ENCODE measurements at regions not wholly inside any gene's neighbourhood (a gene's known extent, or its start where the extent isn't known, plus 50 kb on each side); places are given as distances from the start of the nearest gene placed in this dataset.
"Not testable (repeated sequence)": the region's sequence is repeated elsewhere in the genome, so short reads cannot be mapped to it uniquely, and the experiment has no call there.

- peak; percentile 64 for DNase-seq
These were observed 806.8 kb downstream of the PLCL1 start for GRCh38 chr2:198611201-198611600.

- no peak for DNase-seq
These were observed 800.2 kb downstream of the PLCL1 start for GRCh38 chr2:198604599-198604998.

GRCh38 chr2:198602986-198603385, 798.6 kb downstream of the PLCL1 start:
- not testable (repeated sequence) for DNase-seq

GRCh38 chr2:198597648-198598047, 793.3 kb downstream of the PLCL1 start:
- DNase-seq: no peak

GRCh38 chr2:198596985-198597384, 792.6 kb downstream of the PLCL1 start:
- no peak for DNase-seq

DNA sequence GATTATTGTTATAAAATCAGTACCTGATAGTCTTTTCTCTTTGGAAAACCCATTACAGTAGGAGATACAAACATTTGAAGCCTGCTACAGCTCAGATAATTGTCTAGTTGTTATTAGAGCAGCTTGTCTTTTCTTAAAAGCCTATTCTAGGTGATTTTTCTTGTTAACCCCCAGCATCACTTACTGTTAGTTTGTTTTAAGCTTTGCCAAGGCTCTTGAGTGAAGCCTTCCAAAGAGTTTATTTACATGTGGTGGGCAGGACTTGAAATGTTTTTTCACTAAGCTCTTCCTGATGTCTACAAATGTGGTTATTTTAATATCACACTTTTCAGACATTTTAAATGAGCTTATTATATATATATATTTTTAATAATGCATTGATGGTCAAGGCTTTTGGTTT, 791.3 kb downstream of the PLCL1 start:
- DNase-seq: no peak

GRCh38 chr2:198591586-198591985, 787.2 kb downstream of the PLCL1 start:
- DNase-seq: no peak

GRCh38 chr2:198587741-198588140, 783.3 kb downstream of the PLCL1 start:
- no peak for DNase-seq

- DNase-seq: no peak
These were observed 782.8 kb downstream of the PLCL1 start for GRCh38 chr2:198587240-198587639.

DNA sequence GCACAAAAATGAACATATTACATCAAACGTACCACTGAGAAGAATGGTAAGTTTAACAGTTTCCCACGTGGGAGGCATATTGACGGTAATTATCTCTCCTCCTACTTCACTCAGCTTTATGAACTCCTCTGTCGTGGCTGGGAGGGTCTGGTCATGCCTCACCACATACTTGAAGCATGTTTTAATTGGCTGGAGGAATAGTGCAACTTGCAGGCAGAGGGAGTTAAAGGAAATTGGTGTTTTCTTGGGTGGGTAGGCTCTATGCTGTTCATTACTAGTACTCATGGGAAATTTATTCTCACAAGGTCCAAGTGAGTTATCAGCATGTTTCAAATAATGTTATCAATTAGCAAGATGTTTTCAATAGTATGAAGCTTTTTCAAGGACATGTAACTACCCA, 767.0 kb downstream of the PLCL1 start:
- no peak for DNase-seq

DNA sequence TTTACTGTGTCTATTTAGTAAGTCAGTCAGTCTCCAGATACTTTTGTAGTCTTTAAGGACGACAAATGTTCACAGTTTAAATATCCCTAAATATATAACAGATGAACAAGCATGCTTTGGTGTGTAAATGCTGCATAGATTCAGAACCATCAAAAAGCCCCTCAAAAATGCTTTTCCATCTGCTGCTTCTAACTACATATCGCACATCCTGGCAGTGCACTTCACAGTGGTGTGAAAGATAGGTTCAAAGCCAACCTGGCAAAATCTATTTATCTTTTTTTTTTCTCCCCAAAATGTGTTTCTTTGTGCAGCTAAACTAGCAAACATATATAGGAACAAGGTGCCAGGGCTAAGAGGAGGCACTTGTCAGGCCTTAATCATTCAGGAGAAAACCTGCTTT, 753.8 kb downstream of the PLCL1 start:
- DNase-seq: no peak

GRCh38 chr2:198546122-198546521, 741.7 kb downstream of the PLCL1 start:
- DNase-seq: no peak

- no peak for DNase-seq
These were observed 741.0 kb downstream of the PLCL1 start for GRCh38 chr2:198545411-198545810.

- DNase-seq: no peak
These were observed 740.1 kb downstream of the PLCL1 start for GRCh38 chr2:198544461-198544860.

DNA sequence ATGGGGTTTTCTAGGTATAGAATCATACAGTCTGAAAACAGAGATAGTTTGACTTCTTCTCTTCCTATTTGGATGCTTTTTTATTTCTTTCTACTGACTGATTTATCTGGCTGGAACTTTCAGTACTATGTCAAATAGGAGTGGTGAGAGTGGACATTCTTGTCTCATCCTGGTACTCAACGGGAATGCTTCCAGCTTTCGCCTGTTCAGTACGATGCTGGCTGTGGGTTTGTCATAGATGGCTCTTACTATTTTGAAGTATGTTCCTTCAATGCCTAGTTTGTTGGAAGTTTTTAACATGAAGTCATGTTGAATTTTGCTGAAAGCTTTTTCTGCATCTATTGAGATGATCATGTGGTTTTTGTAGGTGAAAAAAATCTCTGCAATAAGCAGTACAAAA, 730.4 kb downstream of the PLCL1 start:
- no peak for DNase-seq

GRCh38 chr2:198525211-198525969, 721.0 kb downstream of the PLCL1 start:
- DNase-seq: no peak

DNA sequence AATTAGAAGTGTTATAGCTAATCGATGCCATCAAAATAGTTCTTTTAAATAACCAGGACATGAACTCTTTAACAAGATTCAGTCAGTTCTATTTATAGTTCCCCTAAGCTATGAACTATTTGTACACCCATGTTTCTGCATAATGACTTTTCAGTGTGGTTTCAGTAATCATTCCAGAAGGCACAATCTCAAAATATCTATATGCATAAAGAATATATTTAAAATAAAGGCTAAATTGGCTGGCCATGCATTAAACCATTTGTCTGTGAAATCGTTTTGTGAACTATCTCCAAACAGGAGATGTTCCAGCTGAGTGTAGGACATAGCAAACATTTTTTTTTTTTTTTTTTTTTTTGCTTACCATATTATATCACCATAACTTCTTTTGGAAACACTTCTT, 719.3 kb downstream of the PLCL1 start:
- DNase-seq: peak; percentile 15

- DNase-seq: no peak
These were observed 714.5 kb downstream of the PLCL1 start for GRCh38 chr2:198518935-198519334.

DNA sequence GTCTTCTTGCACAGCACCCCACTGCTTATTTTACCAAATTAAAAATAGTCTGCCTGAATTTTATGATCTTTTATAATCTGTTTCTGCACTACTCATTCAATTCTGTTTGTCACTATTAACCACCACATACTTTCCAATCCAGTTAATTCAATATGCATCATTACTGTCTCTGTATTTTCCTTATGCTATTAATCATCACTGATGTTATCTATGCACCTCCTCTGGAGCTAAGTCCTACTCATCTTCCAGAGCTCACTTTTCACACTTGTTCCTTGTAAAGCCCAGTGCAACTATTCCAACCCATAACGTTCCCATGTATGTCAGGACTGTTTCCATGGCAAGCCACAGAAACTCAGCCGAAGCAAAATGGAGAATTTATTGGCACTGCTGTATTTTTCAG, 713.6 kb downstream of the PLCL1 start:
- no peak for DNase-seq

DNA sequence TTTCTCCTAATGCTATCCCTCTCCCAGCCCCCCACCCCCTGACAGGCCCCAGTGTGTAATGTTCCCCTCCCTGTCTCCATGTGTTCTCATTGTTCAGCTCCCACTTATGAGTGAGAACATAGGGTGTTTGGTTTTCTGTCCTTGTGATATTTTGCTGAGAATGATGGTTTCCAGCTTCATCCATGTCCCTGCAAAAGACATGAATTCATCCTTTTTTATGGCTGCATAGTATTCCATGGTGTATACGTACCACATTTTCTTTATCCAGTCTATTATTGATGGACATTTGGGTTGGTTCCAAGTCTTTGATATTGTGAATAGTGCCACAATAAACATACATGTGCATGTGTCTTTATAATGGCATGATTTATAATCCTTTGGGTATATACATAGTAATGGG, 704.2 kb downstream of the PLCL1 start:
- not testable (repeated sequence) for DNase-seq

DNA sequence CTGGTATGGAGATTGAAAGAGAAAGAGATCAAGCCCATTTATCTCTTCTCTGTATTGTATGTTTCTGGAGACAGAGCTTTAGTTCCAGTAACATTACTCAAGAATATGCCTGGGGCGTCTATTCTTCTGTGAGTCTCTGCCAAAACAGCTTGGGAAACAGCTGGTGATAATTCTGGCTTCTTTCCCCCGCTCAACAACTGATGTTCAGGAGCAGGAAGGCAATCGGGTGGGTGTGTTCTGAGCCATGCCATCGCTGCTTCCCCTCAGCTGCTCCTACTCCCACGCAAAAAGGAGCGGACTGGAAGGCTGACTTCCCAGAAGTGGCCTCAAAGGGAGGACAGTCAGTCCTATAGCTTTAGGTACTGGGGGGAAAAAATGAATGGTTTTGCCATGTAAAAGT, 695.1 kb downstream of the PLCL1 start:
- peak; percentile 56 for DNase-seq

GRCh38 chr2:198498516-198498915, 694.1 kb downstream of the PLCL1 start:
- no peak for DNase-seq

DNA sequence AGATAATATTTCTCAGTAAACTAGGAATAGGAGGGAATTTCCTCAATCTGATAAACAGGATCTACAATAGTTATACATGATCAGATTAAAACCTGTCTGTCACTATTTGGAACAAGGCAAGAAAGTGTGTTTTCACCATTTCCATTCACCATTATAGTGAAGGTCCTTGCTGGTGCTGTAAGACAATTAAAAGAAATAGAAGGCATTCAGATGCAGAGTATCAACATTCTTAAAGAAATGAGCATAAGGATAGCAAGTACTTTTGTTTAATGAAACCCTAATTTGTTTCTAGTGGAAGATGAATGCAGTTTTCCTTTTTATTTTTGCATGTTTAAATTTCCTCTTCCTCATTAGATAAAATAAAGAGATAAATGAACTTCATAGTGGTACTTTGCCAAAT, 693.7 kb downstream of the PLCL1 start:
- DNase-seq: no peak

DNA sequence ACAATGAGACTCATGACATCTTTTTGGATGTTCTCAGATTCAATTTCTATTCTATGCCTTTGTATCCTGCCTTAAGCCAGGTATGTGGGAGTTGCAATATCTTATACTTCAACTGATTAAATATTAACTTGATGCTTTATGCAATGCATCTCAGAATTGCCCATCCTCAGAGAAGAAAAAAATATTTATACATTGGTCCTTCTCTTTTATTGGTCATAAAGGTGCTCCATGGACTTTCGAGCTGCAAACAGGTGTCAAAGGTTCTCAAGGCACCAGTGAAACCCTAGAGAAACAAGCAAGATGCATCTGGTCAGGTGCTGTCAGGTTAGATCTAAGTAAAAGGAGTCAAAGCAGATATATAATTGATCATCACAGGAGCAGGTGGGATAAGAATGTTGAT, 690.5 kb downstream of the PLCL1 start:
- no peak for DNase-seq

DNA sequence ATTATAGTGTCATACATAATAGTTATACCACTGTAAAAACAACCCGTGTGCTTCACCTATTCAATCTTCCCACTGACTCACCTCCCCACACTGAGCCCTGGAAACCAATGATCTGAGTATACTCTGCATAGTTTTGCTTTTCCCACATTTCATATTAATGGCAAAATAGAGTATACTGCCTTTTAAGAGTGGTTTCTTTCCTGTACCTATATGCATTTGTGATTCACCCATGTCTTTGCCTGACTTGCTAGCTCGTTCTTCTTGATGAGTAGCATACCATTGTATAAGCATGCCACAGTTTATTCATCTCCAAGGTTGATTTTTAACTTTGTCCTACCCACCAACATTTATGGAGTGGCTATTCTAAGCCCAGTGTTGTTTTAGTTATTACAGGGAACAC, 686.4 kb downstream of the PLCL1 start:
- DNase-seq: no peak

Data from hindlimb muscle (tissue), 1 donor.